Esophagus squamous epithelium (tissue), 4 donors: ENCODE measurements at regions not wholly inside any gene's neighbourhood (a gene's known extent, or its start where the extent isn't known, plus 50 kb on each side); places are given as distances from the start of the nearest gene placed in this dataset.

Experiments
- POLR2A ChIP-seq, 4 donors: fragments of 450-650 bp; IDR thresholded peaks; one replicate each; pipeline ENCODE4 v1.6.1; 2017; ENCODE audit warnings: antibody characterized with exemption in 4 of 4, mild to moderate bottlenecking in 4 of 4, moderate library complexity in 3 of 4
- TF ChIP-seq, protein P1 (sequence below), 6 experiments: fragments of 450-650 bp in 4 of 6; fragments of 200-600 bp in 2 of 6; sonication (generic) in 2 of 6; IDR thresholded peaks; one replicate each; pipeline ENCODE4 v1.5.1; 2016 to 2019; ENCODE audit warnings: antibody characterized with exemption in 6 of 6, mild to moderate bottlenecking in 4 of 6, moderate library complexity in 4 of 6

DNA sequence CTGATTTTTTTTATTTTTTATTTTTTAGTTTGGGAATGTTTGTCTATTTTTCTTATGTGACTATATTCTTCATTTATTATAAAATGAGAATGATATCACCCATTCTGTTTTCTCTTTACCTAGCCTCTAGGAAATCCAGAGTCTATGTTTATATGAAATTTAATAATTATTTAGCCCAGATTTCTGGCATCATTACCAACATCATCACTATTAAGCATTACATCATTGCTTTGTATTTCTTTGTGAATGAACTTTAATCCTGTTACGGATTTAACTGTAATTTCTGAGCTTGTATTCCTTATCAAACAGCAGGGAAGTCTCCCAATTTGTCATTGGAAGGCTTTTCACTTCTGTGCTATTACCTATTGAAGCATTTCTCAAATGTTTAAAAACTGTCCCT lies 72.7 kb upstream of the NOX3 start:
- no peak for TF ChIP-seq POLR2A (IDR thresholded peaks at IDR 0.05)
- TF ChIP-seq, protein P1, sequence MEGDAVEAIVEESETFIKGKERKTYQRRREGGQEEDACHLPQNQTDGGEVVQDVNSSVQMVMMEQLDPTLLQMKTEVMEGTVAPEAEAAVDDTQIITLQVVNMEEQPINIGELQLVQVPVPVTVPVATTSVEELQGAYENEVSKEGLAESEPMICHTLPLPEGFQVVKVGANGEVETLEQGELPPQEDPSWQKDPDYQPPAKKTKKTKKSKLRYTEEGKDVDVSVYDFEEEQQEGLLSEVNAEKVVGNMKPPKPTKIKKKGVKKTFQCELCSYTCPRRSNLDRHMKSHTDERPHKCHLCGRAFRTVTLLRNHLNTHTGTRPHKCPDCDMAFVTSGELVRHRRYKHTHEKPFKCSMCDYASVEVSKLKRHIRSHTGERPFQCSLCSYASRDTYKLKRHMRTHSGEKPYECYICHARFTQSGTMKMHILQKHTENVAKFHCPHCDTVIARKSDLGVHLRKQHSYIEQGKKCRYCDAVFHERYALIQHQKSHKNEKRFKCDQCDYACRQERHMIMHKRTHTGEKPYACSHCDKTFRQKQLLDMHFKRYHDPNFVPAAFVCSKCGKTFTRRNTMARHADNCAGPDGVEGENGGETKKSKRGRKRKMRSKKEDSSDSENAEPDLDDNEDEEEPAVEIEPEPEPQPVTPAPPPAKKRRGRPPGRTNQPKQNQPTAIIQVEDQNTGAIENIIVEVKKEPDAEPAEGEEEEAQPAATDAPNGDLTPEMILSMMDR (IDR thresholded peaks at IDR 0.05): no peak
